Neural cell (in vitro differentiated cells): ENCODE measurements at regions not wholly inside any gene's neighbourhood (a gene's known extent, or its start where the extent isn't known, plus 50 kb on each side); places are given as distances from the start of the nearest gene placed in this dataset.
A peak's percentile ranks its signal among the peaks of the same experiment; 100 is the strongest.

ENCODE experiments used
- H2AFZ ChIP-seq: fragments of 200-600, 300-800 bp; sonication (generic), shearing (Covaris generic); 2 replicates; pipeline ENCODE4 v1.6.0; 2014; ENCODE audit warnings: low read depth, mild to moderate bottlenecking, antibody characterized with exemption, low read length, moderate library complexity
- H3F3A ChIP-seq: fragments of 200-600 bp; shearing (Covaris generic); 2 replicates; pipeline ENCODE4 v1.6.1; 2016; ENCODE audit warnings: mild to moderate bottlenecking, moderate library complexity, mixed read lengths, antibody characterized with exemption, low read length; ENCODE audit not compliant: insufficient read depth, poor library complexity, severe bottlenecking
- H3K27ac ChIP-seq: fragments of 200-600, 300-800 bp; sonication (generic), shearing (Covaris generic); 2 replicates; pipeline ENCODE4 v1.5.1; 2014; ENCODE audit warnings: mild to moderate bottlenecking, low read length, moderate library complexity
- H3K27me3 ChIP-seq: fragments of 300-800, 200-600 bp; sonication (generic), shearing (Covaris generic); 2 replicates; pipeline ENCODE4 v1.6.0; 2014; ENCODE audit warnings: mild to moderate bottlenecking, low read depth, low read length, moderate library complexity; ENCODE audit not compliant: insufficient read depth
- H3K36me3 ChIP-seq: fragments of 300-800, 200-600 bp; sonication (generic), shearing (Covaris generic); 2 replicates; pipeline ENCODE4 v1.5.1; 2014; ENCODE audit warnings: mild to moderate bottlenecking, antibody characterized with exemption, low read length, moderate library complexity; ENCODE audit not compliant: insufficient read depth
- H3K4me2 ChIP-seq: fragments of 300-800, 200-600 bp; sonication (generic), shearing (Covaris generic); 2 replicates; pipeline ENCODE4 v1.6.0; 2014; ENCODE audit warnings: mild to moderate bottlenecking, low read length
- H3K4me3 ChIP-seq: fragments of 300-800, 200-600 bp; sonication (generic), shearing (Covaris generic); 2 replicates; pipeline ENCODE4 v1.5.1; 2014; ENCODE audit warnings: mild to moderate bottlenecking, low read length, moderate library complexity
- H3K79me2 ChIP-seq: fragments of 200-600 bp; shearing (Covaris generic); replicated peaks from 2 replicates; pipeline ENCODE4 v1.6.0; 2014; ENCODE audit warnings: mild to moderate bottlenecking, low read length, moderate library complexity; ENCODE audit not compliant: insufficient read depth
- H3K9ac ChIP-seq: fragments of 300-800, 200-600 bp; sonication (generic), shearing (Covaris generic); 2 replicates; pipeline ENCODE4 v1.6.1; 2016; ENCODE audit warnings: mild to moderate bottlenecking, low read length, mixed read lengths
- H3K9me2 ChIP-seq: fragments of 200-600 bp; shearing (Covaris generic); 2 replicates; pipeline ENCODE4 v1.6.1; 2016; ENCODE audit warnings: mild to moderate bottlenecking, low read length, mixed read lengths; ENCODE audit not compliant: insufficient read depth
- H3K9me3 ChIP-seq: fragments of 200-600, 300-800 bp; sonication (generic), shearing (Covaris generic); 2 replicates; pipeline ENCODE4 v1.6.1; 2016; ENCODE audit warnings: mild to moderate bottlenecking, mixed run types, low read length, moderate library complexity, mixed read lengths
- H4K20me1 ChIP-seq: fragments of 200-600 bp; shearing (Covaris generic); 2 replicates; pipeline ENCODE4 v1.6.1; 2016; ENCODE audit warnings: mild to moderate bottlenecking, mixed run types; ENCODE audit not compliant: insufficient read depth
- EP300 ChIP-seq: fragments of 450-650 bp; conservative IDR thresholded peaks from 2 replicates; pipeline ENCODE4 v1.6.1; 2014; ENCODE audit warnings: antibody characterized with exemption, mild to moderate bottlenecking, moderate library complexity; ENCODE audit not compliant: poor library complexity, severe bottlenecking
- EZH2 ChIP-seq: fragments of 200-600, 300-800 bp; shearing (Covaris generic), sonication (generic); IDR thresholded peaks from 2 replicates; pipeline ENCODE4 v1.6.1; 2014; ENCODE audit warnings: antibody characterized with exemption, low read length, borderline replicate concordance, mild to moderate bottlenecking; ENCODE audit not compliant: insufficient read depth, poor library complexity, severe bottlenecking
- MXI1 ChIP-seq: fragments of 450-650 bp; conservative IDR thresholded peaks from 2 replicates; pipeline ENCODE4 v1.6.1; 2014; ENCODE audit warnings: antibody characterized with exemption, mild to moderate bottlenecking; ENCODE audit not compliant: poor library complexity, severe bottlenecking
- POLR2AphosphoS5 ChIP-seq: IDR thresholded peaks from 2 replicates; pipeline ENCODE4 v1.6.1; 2012
- RAD21 ChIP-seq: fragments of 450-650 bp; conservative IDR thresholded peaks from 2 replicates; pipeline ENCODE4 v1.6.1; 2014; ENCODE audit warnings: antibody characterized with exemption, mild to moderate bottlenecking, moderate library complexity
- SMC3 ChIP-seq: fragments of 450-650 bp; conservative IDR thresholded peaks from 2 replicates; pipeline ENCODE4 v1.6.1; 2014; ENCODE audit warnings: antibody characterized with exemption, mild to moderate bottlenecking, moderate library complexity; ENCODE audit not compliant: poor library complexity
- TAF1 ChIP-seq: IDR thresholded peaks from 2 replicates; pipeline ENCODE4 v1.6.1; 2012; ENCODE audit warnings: low read depth
- TF ChIP-seq, protein P1 (sequence below): fragments of 450-650 bp; IDR thresholded peaks from 2 replicates; pipeline ENCODE4 v1.5.1; 2014; ENCODE audit warnings: antibody characterized with exemption, mild to moderate bottlenecking, moderate library complexity; ENCODE audit not compliant: poor library complexity, severe bottlenecking
- TF ChIP-seq, protein P2 (sequence below): IDR thresholded peaks from 2 replicates; pipeline ENCODE4 v1.6.1; 2012; ENCODE audit warnings: borderline replicate concordance

DNA sequence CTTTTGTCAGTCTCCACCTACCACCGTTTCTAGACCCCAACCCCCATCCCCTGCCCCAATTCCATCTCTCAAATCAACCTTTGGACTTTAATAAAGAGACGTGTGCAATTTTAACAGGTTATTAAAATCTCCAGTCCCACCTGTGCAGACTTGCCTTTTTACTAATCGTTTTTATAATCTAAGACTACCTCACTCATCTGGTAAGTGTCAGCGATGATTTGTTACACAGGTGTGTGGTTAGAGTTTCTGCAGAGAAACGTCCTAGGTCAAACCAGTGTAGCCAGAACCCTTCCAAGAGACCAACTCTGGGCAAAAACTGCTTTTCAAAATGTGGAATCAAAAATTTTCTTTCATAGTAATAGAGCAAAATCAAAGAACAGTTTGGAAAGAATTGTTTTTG is 60.4 kb upstream of the PELI2 start:
- Histone ChIP-seq H3K36me3 (no peaks in the 10 kb centered on the region), H3F3A (no peaks in the 10 kb centered on the region), H3K9me2 (no peaks in the 10 kb centered on the region), H3K79me2 (no peaks in the 10 kb centered on the region), H3K4me2 (no peak overlapping the region), H4K20me1 (no peaks in the 10 kb centered on the region), H3K27ac (peak overlapping the region; percentile 6), H2AFZ (no peak overlapping the region), H3K4me3 (no peak overlapping the region), H3K27me3 (no peaks in the 10 kb centered on the region), H3K9me3 (no peaks in the 10 kb centered on the region), H3K9ac (no peak overlapping the region)
- TF ChIP-seq, protein P1, sequence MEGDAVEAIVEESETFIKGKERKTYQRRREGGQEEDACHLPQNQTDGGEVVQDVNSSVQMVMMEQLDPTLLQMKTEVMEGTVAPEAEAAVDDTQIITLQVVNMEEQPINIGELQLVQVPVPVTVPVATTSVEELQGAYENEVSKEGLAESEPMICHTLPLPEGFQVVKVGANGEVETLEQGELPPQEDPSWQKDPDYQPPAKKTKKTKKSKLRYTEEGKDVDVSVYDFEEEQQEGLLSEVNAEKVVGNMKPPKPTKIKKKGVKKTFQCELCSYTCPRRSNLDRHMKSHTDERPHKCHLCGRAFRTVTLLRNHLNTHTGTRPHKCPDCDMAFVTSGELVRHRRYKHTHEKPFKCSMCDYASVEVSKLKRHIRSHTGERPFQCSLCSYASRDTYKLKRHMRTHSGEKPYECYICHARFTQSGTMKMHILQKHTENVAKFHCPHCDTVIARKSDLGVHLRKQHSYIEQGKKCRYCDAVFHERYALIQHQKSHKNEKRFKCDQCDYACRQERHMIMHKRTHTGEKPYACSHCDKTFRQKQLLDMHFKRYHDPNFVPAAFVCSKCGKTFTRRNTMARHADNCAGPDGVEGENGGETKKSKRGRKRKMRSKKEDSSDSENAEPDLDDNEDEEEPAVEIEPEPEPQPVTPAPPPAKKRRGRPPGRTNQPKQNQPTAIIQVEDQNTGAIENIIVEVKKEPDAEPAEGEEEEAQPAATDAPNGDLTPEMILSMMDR: no peak
- TF ChIP-seq EP300: no peak

DNA sequence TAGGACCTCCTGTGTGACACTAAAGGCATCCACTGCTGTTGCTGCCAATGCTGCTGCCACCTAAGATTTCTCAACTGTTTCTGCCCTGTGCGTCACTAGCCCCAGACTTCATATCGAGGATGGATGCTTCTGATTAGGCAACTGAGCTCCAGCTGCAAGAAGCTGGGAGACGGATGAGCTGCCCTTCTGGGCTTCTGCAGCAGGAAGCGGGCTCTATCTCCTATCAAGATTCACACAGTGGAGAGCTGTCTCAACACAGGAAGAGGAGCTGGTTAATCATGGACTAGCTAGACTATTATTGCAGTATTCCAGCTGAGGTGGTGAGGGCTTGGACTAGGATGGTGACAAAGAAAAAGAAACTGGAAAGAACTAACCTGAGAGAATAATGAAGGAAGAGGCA is 59.2 kb upstream of the PELI2 start:
- H3K79me2 ChIP-seq: no peaks in the 10 kb centered on the region
- H3F3A ChIP-seq: no peaks in the 10 kb centered on the region
- H3K4me3 ChIP-seq: no peak overlapping the region
- no peak overlapping the region for H3K27ac ChIP-seq
- no peaks in the 10 kb centered on the region for H3K9me3 ChIP-seq
- H3K27me3 ChIP-seq: no peaks in the 10 kb centered on the region
- H3K9ac ChIP-seq: no peak overlapping the region
- no peak overlapping the region for H3K4me2 ChIP-seq
- TF ChIP-seq, protein P2, sequence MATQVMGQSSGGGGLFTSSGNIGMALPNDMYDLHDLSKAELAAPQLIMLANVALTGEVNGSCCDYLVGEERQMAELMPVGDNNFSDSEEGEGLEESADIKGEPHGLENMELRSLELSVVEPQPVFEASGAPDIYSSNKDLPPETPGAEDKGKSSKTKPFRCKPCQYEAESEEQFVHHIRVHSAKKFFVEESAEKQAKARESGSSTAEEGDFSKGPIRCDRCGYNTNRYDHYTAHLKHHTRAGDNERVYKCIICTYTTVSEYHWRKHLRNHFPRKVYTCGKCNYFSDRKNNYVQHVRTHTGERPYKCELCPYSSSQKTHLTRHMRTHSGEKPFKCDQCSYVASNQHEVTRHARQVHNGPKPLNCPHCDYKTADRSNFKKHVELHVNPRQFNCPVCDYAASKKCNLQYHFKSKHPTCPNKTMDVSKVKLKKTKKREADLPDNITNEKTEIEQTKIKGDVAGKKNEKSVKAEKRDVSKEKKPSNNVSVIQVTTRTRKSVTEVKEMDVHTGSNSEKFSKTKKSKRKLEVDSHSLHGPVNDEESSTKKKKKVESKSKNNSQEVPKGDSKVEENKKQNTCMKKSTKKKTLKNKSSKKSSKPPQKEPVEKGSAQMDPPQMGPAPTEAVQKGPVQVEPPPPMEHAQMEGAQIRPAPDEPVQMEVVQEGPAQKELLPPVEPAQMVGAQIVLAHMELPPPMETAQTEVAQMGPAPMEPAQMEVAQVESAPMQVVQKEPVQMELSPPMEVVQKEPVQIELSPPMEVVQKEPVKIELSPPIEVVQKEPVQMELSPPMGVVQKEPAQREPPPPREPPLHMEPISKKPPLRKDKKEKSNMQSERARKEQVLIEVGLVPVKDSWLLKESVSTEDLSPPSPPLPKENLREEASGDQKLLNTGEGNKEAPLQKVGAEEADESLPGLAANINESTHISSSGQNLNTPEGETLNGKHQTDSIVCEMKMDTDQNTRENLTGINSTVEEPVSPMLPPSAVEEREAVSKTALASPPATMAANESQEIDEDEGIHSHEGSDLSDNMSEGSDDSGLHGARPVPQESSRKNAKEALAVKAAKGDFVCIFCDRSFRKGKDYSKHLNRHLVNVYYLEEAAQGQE: no peak
- TF ChIP-seq POLR2AphosphoS5 (no peak), RAD21 (no peak), EZH2 (no peak), TAF1 (no peak), MXI1 (no peak), EP300 (no peak), SMC3 (no peak)
- TF ChIP-seq, protein P1: no peak
- H3K36me3 ChIP-seq: no peaks in the 10 kb centered on the region
- no peak overlapping the region for H2AFZ ChIP-seq
- no peaks in the 10 kb centered on the region for H4K20me1 ChIP-seq
- no peaks in the 10 kb centered on the region for H3K9me2 ChIP-seq
